WERI-Rb-1 (cell line): ENCODE measurements at regions not wholly inside any gene's neighbourhood (a gene's known extent, or its start where the extent isn't known, plus 50 kb on each side); places are given as distances from the start of the nearest gene placed in this dataset.

Source experiments
- DNase-seq: peaks from one replicate; pipeline ENCODE4 v3.0.0-alpha.2; 2020
- H3K27ac ChIP-seq: fragments of 250-450 bp; sonication (Bioruptor Pico); 2 replicates; pipeline ENCODE4 v1.5.1; 2020; ENCODE audit warnings: mild to moderate bottlenecking, moderate library complexity
- H3K27me3 ChIP-seq: fragments of 250-450 bp; sonication (Bioruptor Pico); 2 replicates; pipeline ENCODE4 v1.5.1; 2021; ENCODE audit warnings: mild to moderate bottlenecking, low read depth, moderate library complexity; ENCODE audit not compliant: insufficient read depth, severe bottlenecking
- H3K36me3 ChIP-seq: fragments of 250-450 bp; sonication (Bioruptor Pico); 2 replicates; pipeline ENCODE4 v1.5.1; 2020; ENCODE audit warnings: mild to moderate bottlenecking, moderate library complexity
- H3K4me3 ChIP-seq: 2 replicates; pipeline ENCODE4 v1.5.1; 2011; ENCODE audit warnings: low read depth, mild to moderate bottlenecking, control low read depth, low read length
- H3K9me3 ChIP-seq: fragments of 250-450 bp; sonication (Bioruptor Pico); 2 replicates; pipeline ENCODE4 v1.5.1; 2021; ENCODE audit warnings: mild to moderate bottlenecking, moderate library complexity; ENCODE audit not compliant: severe bottlenecking
- CTCF ChIP-seq: IDR thresholded peaks from 2 replicates; pipeline ENCODE4 v1.5.1; 2011; ENCODE audit warnings: low read depth, mild to moderate bottlenecking, control low read depth, inconsistent platforms, low read length

- Histone ChIP-seq H3K4me3 (no peak overlapping the region), H3K36me3 (no peaks in the 10 kb centered on the region), H3K27ac (no peak overlapping the region), H3K9me3 (no peaks in the 10 kb centered on the region), H3K27me3 (no peaks in the 10 kb centered on the region)
- no peak for DNase-seq
- TF ChIP-seq CTCF, result no peak
These were observed 1119.0 kb downstream of the NAALADL2 start for GRCh38 chr3:175977968-175978752.

DNA sequence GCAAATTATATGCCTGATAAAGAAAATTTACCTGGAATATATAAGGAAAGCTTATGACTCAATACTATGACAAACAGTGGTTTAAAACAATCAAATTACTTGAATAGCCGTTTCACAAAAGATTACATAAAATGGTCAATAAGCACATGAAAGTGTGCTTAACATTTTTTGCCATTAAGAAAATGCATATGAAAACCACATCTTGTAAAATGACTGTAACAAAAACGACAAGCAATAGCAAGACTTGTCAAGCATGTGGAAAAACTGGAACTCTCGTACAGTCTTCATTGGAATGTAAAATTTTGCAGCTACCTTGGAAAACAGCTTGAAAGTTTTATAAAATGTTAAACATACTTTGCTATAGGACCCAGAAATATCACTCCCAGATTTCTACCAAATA, 1110.3 kb downstream of the NAALADL2 start:
- Histone ChIP-seq H3K4me3 (no peak overlapping the region), H3K36me3 (no peaks in the 10 kb centered on the region), H3K9me3 (no peaks in the 10 kb centered on the region), H3K27ac (no peak overlapping the region), H3K27me3 (no peaks in the 10 kb centered on the region)
- no peak for DNase-seq
- no peak for TF ChIP-seq CTCF

DNA sequence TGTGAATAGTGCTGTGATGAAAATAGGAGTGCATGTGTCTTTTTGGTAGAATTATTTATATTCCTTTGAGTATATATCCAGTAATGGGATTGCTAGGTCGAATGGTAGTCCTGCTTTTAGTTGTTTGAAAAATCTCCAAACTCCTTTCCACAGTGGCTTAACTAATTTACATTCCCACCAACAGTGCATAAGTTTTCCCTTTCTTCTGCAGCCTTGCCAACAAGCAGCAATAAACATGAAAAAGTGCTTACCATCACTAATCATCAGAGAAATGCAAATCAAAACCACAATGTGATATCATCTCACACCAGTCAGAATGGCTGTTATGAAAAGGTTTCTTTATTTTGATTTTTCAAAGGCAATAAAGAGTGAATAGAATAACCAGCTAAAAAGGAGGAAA, 1105.9 kb downstream of the NAALADL2 start:
- DNase-seq, result no peak
- no peak for TF ChIP-seq CTCF
- no peaks in the 10 kb centered on the region for H3K27me3 ChIP-seq
- H3K27ac ChIP-seq, result no peak overlapping the region
- H3K9me3 ChIP-seq, result no peaks in the 10 kb centered on the region
- no peak overlapping the region for H3K4me3 ChIP-seq
- H3K36me3 ChIP-seq, result no peaks in the 10 kb centered on the region

DNA sequence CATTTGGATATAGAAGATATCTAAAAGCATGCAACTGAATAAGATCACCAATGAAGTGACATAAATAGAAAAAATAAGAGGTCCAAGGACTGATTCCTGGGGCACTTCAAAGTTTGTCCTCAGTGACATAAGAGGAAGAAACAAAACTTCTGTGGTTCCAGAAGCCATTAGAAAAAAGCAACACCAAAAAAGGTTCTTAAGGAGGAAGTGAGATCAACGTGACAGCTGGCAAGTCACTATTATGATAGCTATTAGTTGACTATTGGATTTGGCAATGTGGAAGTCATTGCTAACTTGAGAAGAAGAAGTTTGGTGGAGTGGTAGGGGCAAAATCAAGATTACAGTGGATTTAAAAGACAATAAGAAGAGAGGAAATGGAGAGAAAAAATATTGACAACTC, 1098.3 kb downstream of the NAALADL2 start:
- no peak for DNase-seq
- H3K36me3 ChIP-seq, result no peaks in the 10 kb centered on the region
- no peak for TF ChIP-seq CTCF
- no peak overlapping the region for H3K4me3 ChIP-seq
- no peaks in the 10 kb centered on the region for H3K27me3 ChIP-seq
- no peaks in the 10 kb centered on the region for H3K9me3 ChIP-seq
- H3K27ac ChIP-seq, result no peak overlapping the region

- no peak overlapping the region for H3K4me3 ChIP-seq
- no peak for DNase-seq
- H3K9me3 ChIP-seq, result no peaks in the 10 kb centered on the region
- no peak overlapping the region for H3K27ac ChIP-seq
- TF ChIP-seq CTCF, result 0 out of 2 replicates have a peak, but pooled peaks have one; percentile 18
- no peaks in the 10 kb centered on the region for H3K27me3 ChIP-seq
- H3K36me3 ChIP-seq, result no peaks in the 10 kb centered on the region
These were observed 1097.8 kb downstream of the NAALADL2 start for GRCh38 chr3:175956964-175957363.
